K562 (cell line): ENCODE measurements at regions not wholly inside any gene's neighbourhood (a gene's known extent, or its start where the extent isn't known, plus 50 kb on each side); places are given as distances from the start of the nearest gene placed in this dataset.
"Not testable (repeated sequence)": the region's sequence is repeated elsewhere in the genome, so short reads cannot be mapped to it uniquely, and the experiment has no call there.

Source experiments
- ATAC-seq: fragments of 200-7000 bp; cut with Tn5 transposase; 3 replicates; pipeline ENCODE4 v1.9.1; 2020; ENCODE audit warnings: moderate library complexity
- BruUV-seq: library from RNA; stranded (reverse); fragments of 400-500 nt; replicated peaks from 2 replicates; lab custom pipeline; 2021; lab: Mats Ljungman, UMichigan
- CTCF ChIA-PET: fragments of 300-600 bp; formaldehyde crosslinking; extraction: SDS; loops from one replicate; lab custom pipeline; 2021; ENCODE audit warnings: low intra/inter-chr PET ratio; lab: Yijun Ruan, JAX
- POLR2A ChIA-PET: fragments of 300-600, 350-650 bp; sonication (Branson Sonifier 250); formaldehyde crosslinking; extraction: SDS; loops from one replicate; lab custom pipeline; 2021; ENCODE audit warnings: antibody characterized with exemption, inconsistent platforms; lab: Yijun Ruan, JAX
- DNase-seq, 4 experiments: peaks; one replicate each; pipeline versions ENCODE4 v3.0.0 to v3.0.0-alpha.2; 2011 to 2018; ENCODE audit warnings: low spot score in 3 of 4, mixed read lengths in 3 of 4; ENCODE audit errors: extremely low read depth in 1 of 4
- FAIRE-seq: peaks from 2 replicates; lab custom pipeline; 2011; peaks lifted over from hg19 to GRCh38; lab: Jason Lieb, UNC
- H2AFZ ChIP-seq: 2 replicates; pipeline ENCODE4 v1.6.0; 2011; ENCODE audit warnings: low read depth, low read length, control low read depth, inconsistent platforms
- H3K27ac ChIP-seq: fragments of 200-600 bp; 3 replicates; pipeline ENCODE4 v1.8.0; 2011; ENCODE audit warnings: low read depth, mild to moderate bottlenecking, control low read depth, inconsistent platforms, low read length, moderate library complexity, mixed read lengths; ENCODE audit errors: extremely low read depth
- H3K27me3 ChIP-seq, 2 experiments: fragments of 300-600 bp in 1 of 2; 2 replicates in 1 of 2; 3 replicates in 1 of 2; pipeline versions ENCODE4 v1.6.0 to v1.8.0; 2011; ENCODE audit warnings: inconsistent platforms in 2 of 2, low read length in 2 of 2, mild to moderate bottlenecking in 1 of 2, mixed read lengths in 1 of 2, moderate library complexity in 1 of 2; ENCODE audit not compliant: control insufficient read depth in 2 of 2, insufficient read depth in 2 of 2
- H3K36me3 ChIP-seq: fragments of 300-600 bp; 3 replicates; pipeline ENCODE4 v1.8.0; 2011; ENCODE audit warnings: mild to moderate bottlenecking, low read length, inconsistent platforms; ENCODE audit not compliant: control insufficient read depth, insufficient read depth
- H3K4me1 ChIP-seq, 2 experiments: fragments of 200-600 bp in 1 of 2; replicated peaks in 1 of 2; 2 replicates in 1 of 2; 3 replicates in 1 of 2; pipeline versions ENCODE4 v1.5.1 to v1.8.0; 2011; ENCODE audit warnings: inconsistent platforms in 2 of 2, low read length in 2 of 2, mild to moderate bottlenecking in 1 of 2, mixed read lengths in 1 of 2, moderate library complexity in 1 of 2; ENCODE audit not compliant: control insufficient read depth in 2 of 2, insufficient read depth in 2 of 2
- H3K4me2 ChIP-seq: 2 replicates; pipeline ENCODE4 v1.6.1; 2011; ENCODE audit warnings: low read length, control low read depth, inconsistent platforms, mixed read lengths; ENCODE audit not compliant: insufficient read depth
- H3K4me3 ChIP-seq: fragments of 200-600 bp; sonication (generic), shearing (Covaris generic); 2 replicates; pipeline ENCODE4 v1.5.1; 2016; ENCODE audit warnings: control low read depth, inconsistent platforms
- H3K79me2 ChIP-seq: fragments of 200-600 bp; 3 replicates; pipeline ENCODE4 v1.8.0; 2011; ENCODE audit warnings: low read length, inconsistent platforms; ENCODE audit not compliant: control insufficient read depth, insufficient read depth
- H3K9ac ChIP-seq, 2 experiments: 2 replicates each; pipeline versions ENCODE4 v1.6.0 to v1.6.1; 2011; ENCODE audit warnings: low read depth in 2 of 2, low read length in 2 of 2, control low read depth in 1 of 2, inconsistent platforms in 1 of 2, mild to moderate bottlenecking in 1 of 2, mixed read lengths in 1 of 2; ENCODE audit not compliant: insufficient read depth in 1 of 2
- H3K9me1 ChIP-seq: one replicate; pipeline ENCODE4 v1.6.0; 2011; ENCODE audit warnings: inconsistent platforms, mild to moderate bottlenecking, low read length, moderate library complexity; ENCODE audit not compliant: control insufficient read depth, insufficient read depth
- H3K9me3 ChIP-seq: replicated peaks from 2 replicates; pipeline ENCODE4 v1.5.1; 2011; ENCODE audit warnings: low read depth, low read length, inconsistent platforms; ENCODE audit not compliant: control insufficient read depth, insufficient read depth
- H4K20me1 ChIP-seq: replicated peaks from 2 replicates; pipeline ENCODE4 v1.6.1; 2011; ENCODE audit warnings: low read length, inconsistent platforms, mixed read lengths; ENCODE audit not compliant: control insufficient read depth, insufficient read depth
- BDP1 ChIP-seq: IDR thresholded peaks from 3 replicates; pipeline ENCODE4 v1.6.1; 2011; ENCODE audit not compliant: insufficient read length, insufficient read depth
- CEBPB ChIP-seq: fragments of 450-650 bp; IDR thresholded peaks from 2 replicates; pipeline ENCODE4 v1.6.1; 2016; ENCODE audit warnings: missing genetic modification characterization, missing compliant biosample characterization
- CEBPG ChIP-seq, 3 experiments: fragments of 200-800 bp in 1 of 3; sonication (Bioruptor generic) in 1 of 3; sonication (generic) in 1 of 3; formaldehyde crosslinking in 1 of 3; IDR thresholded peaks in 2 of 3; conservative IDR thresholded peaks in 1 of 3; 2 replicates each; pipeline versions ENCODE4 v1.6.1 to v1.8.0; 2016 to 2022; ENCODE audit warnings: missing compliant biosample characterization in 2 of 3, missing genetic modification characterization in 2 of 3, mild to moderate bottlenecking in 1 of 3, missing genetic modification reagents in 1 of 3
- MCM5 ChIP-seq: fragments of 450-650 bp; IDR thresholded peaks from 2 replicates; pipeline ENCODE4 v1.6.1; 2016; ENCODE audit warnings: low read depth
- NCOA4 ChIP-seq: fragments of 450-650 bp; IDR thresholded peaks from 2 replicates; pipeline ENCODE4 v1.6.1; 2018; ENCODE audit warnings: mild to moderate bottlenecking; ENCODE audit not compliant: partially characterized antibody
- NONO ChIP-seq, 2 experiments: fragments of 200-400 bp in 1 of 2; fragments of 450-650 bp in 1 of 2; formaldehyde crosslinking in 1 of 2; IDR thresholded peaks; 2 replicates each; pipeline ENCODE4 v1.6.1; 2017; ENCODE audit warnings: low read depth in 2 of 2, mild to moderate bottlenecking in 2 of 2, moderate library complexity in 2 of 2, low read length in 1 of 2
- SRF ChIP-seq, 2 experiments: fragments of 250-450, 450-650 bp in 1 of 2; sonication (Bioruptor Pico) in 1 of 2; sonication (generic) in 1 of 2; formaldehyde crosslinking; IDR thresholded peaks; 2 replicates each; pipeline versions ENCODE4 v1.5.0 to v1.5.1; 2020 to 2022; ENCODE audit warnings: mild to moderate bottlenecking in 1 of 2, missing genetic modification reagents in 1 of 2
- TBP ChIP-seq: optimal IDR thresholded peaks from 2 replicates; pipeline ENCODE3; 2011; ENCODE audit warnings: low read depth, low read length, improper control_type of control experiment
- ZC3H4 ChIP-seq: sonication (generic); formaldehyde crosslinking; IDR thresholded peaks from 2 replicates; pipeline ENCODE4 v1.9.0; 2021; ENCODE audit warnings: missing genetic modification reagents, borderline replicate concordance
- ZSCAN29 ChIP-seq: fragments of 450-650 bp; IDR thresholded peaks from 2 replicates; pipeline ENCODE4 v1.6.1; 2017
- WGBS: fragments of 100-300 bp; shearing (Covaris generic); methylation state at CpG from one replicate; pipeline ENCODE4 v1.1.6; 2016; ENCODE audit warnings: low coverage, mixed read lengths; ENCODE audit not compliant: insufficient coverage; ENCODE audit errors: missing lambda C conversion rate; 5-methylcytosine and 5-hydroxymethylcytosine counted together
- in situ Hi-C: fragments of 300-500 bp; cut with MboI; formaldehyde crosslinking; loops from 4 replicates; pipeline ENCODE4 v1.15.0; 2018; ENCODE audit warnings: inconsistent platforms, mixed read lengths
- intact Hi-C: fragments of 100-400 bp; cut with micrococcal nuclease; formaldehyde crosslinking; loops from 2 replicates; pipeline ENCODE4 v1.14.2; 2022
- TF ChIP-seq, protein P1 (sequence below): fragments of 450-650 bp; formaldehyde crosslinking; conservative IDR thresholded peaks from 2 replicates; pipeline ENCODE4 v1.4.0; 2022; ENCODE audit warnings: mild to moderate bottlenecking, missing genetic modification characterization

DNA sequence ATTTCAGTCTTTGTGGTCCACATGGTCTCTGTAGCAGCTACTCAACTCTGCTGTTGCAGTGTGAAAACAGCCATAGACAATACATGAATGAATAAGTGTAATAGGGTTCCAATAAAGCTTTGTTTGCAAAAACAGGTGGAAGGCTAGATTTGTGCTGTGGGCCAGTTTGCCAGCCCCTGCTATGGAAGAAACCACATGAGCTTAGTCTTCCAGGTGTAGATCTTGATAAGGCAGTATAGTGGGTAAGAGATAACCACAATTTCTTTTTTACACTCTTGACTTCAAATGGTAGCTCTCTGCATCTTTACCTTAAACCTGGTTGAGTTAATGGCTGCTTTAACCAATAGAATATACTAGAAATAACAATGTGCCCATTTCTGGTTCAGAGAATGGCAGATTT lies 135.0 kb upstream of the PALS2 start (continued):
- no peak for TF ChIP-seq SRF (CRISPR knock-in tag; IDR thresholded peaks at IDR 0.05)
- TF ChIP-seq NCOA4, result no peak
- TF ChIP-seq TBP, result no peak
- TF ChIP-seq BDP1, result no peak
- TF ChIP-seq, protein P1, sequence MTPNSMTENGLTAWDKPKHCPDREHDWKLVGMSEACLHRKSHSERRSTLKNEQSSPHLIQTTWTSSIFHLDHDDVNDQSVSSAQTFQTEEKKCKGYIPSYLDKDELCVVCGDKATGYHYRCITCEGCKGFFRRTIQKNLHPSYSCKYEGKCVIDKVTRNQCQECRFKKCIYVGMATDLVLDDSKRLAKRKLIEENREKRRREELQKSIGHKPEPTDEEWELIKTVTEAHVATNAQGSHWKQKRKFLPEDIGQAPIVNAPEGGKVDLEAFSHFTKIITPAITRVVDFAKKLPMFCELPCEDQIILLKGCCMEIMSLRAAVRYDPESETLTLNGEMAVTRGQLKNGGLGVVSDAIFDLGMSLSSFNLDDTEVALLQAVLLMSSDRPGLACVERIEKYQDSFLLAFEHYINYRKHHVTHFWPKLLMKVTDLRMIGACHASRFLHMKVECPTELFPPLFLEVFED (CRISPR knock-in tag), result no peak
- no peak for TF ChIP-seq ZC3H4
- TF ChIP-seq NONO (IDR thresholded peaks at IDR 0.05; ENCODE audit: low read depth in 2 of 2, low read length in 1 of 2), result no peak
- no peak for TF ChIP-seq ZSCAN29
- TF ChIP-seq MCM5, result no peak

DNA sequence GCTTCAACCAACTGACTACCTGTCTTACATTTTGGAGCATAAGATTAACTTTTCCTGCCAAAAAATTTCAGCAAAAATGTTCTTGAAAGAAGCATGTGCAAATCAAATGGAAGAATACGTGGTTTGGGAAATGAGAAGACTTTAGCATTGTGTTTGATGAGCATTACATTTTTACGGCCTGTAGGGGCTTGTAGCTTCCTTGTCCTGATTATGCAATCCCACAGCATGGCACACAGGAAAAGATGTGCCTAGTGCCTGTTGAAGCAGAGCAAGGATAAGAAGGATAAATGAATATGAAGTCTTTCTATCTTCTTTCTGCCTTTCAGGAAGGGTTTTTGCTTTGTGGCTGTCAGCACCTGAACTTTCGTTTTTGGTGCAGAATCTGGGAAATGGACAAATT lies 134.1 kb upstream of the PALS2 start:
- H3K9me3 ChIP-seq; H3K79me2 ChIP-seq; in situ Hi-C loops; H3K9me1 ChIP-seq; H2AFZ ChIP-seq; H3K27me3 ChIP-seq; DNase-seq; BruUV-seq; H3K9ac ChIP-seq; intact Hi-C loops; H3K4me1 ChIP-seq; POLR2A ChIA-PET; H3K27ac ChIP-seq; ATAC-seq; H4K20me1 ChIP-seq; CTCF ChIA-PET; H3K4me2 ChIP-seq; H3K4me3 ChIP-seq; H3K36me3 ChIP-seq; FAIRE-seq; TF ChIP-seq CEBPG (CRISPR knock-in tag; IDR thresholded peaks at IDR 0.05): not testable (repeated sequence)
- TF ChIP-seq CEBPB (tag) (peak; percentile 32; the same call in 1 of the 2 replicates), CEBPG (tag; conservative IDR thresholded peaks at IDR 0.05 in 1 of 2, IDR thresholded peaks at IDR 0.05 in 1 of 2) (0 out of 4 replicates have a peak, but pooled peaks of 1 of the 2 experiments have one; percentile 24)
- WGBS, result 0% methylated on average over 3 of the region's 3 CpGs
